ENCODE measurements at regions not wholly inside any gene's neighbourhood (a gene's known extent, or its start where the extent isn't known, plus 50 kb on each side); places are given as distances from the start of the nearest gene placed in this dataset.

GRCh38 chr18:57854726-57855125 lies 51.6 kb upstream of the ATP8B1 start:
- POLR2A ChIA-PET, result interaction anchor here (1.2 to 1.6 kb wide), 2 partner anchors 8 to 12 kb away, joined by 3 read pairs; no protein-coding TSS in a partner anchor
- Histone ChIP-seq H3K27ac (ENCODE audit: low read depth, low read length) (no peak overlapping the region), H4K20me1 (ENCODE audit: insufficient read depth) (no peaks in the 10 kb centered on the region), H2AFZ (ENCODE audit: low read depth, low read length, poor library complexity, severe bottlenecking) (no peak overlapping the region), H3K9me2 (ENCODE audit: insufficient read depth) (no peaks in the 10 kb centered on the region; the same call in 1 of the 2 replicates), H3K9me3 (ENCODE audit: control insufficient read depth in 1 of 2, insufficient read depth in 1 of 2, low read depth in 1 of 2, low read length in 2 of 2) (no peaks in the 10 kb centered on the region), H3K4me2 (ENCODE audit: low read length) (no peak overlapping the region), H3K27me3 (ENCODE audit: insufficient read depth, low read length) (no peaks in the 10 kb centered on the region), H3K9ac (ENCODE audit: low read length) (no peak overlapping the region), H3K79me2 (ENCODE audit: insufficient read depth, low read length) (no peaks in the 10 kb centered on the region), H3K4me1 (ENCODE audit: control insufficient read depth in 1 of 2, insufficient read depth in 2 of 2, low read length in 2 of 2) (no peaks in the 10 kb centered on the region), H3K4me3 (replicated peaks in 1 of 2; ENCODE audit: low read depth in 1 of 2, low read length in 2 of 2) (no peak overlapping the region), H3K36me3 (ENCODE audit: control insufficient read depth in 1 of 2, insufficient read depth in 2 of 2, low read length in 2 of 2) (no peaks in the 10 kb centered on the region)
- ATAC-seq (no peak), DNase-seq (ENCODE audit: low read depth, low spot score) (no peak)
- intact Hi-C loops (cut with micrococcal nuclease), result loop anchor here (10.0 kb wide), 1 partner anchor 210 kb away; no protein-coding TSS in a partner anchor
- RAD21 ChIA-PET (ENCODE audit: low non-redundant PET in 1 of 2, low total read pairs in 2 of 2, uncharacterized antibody in 2 of 2, unreplicated experiment in 2 of 2), result no interaction called here
- no TSS peak for BruUV-seq (replicated peaks)
- CTCF ChIA-PET, result interaction anchor here (2.0 kb wide), 1 partner anchor 9 kb away, joined by 6 read pairs; no protein-coding TSS in a partner anchor
- TF ChIP-seq POLR2AphosphoS5 (IDR thresholded peaks at IDR 0.05; ENCODE audit: low read depth, low read length) (no peak), CBX3 (IDR thresholded peaks at IDR 0.05; ENCODE audit: low read depth) (no peak), CTCF (IDR thresholded peaks at IDR 0.05 in 2 of 3, conservative IDR thresholded peaks at IDR 0.05 in 1 of 3; ENCODE audit: borderline replicate concordance in 1 of 3, insufficient read depth in 1 of 3, low read depth in 2 of 3, low read length in 2 of 3) (no peak), POLR2A (IDR thresholded peaks at IDR 0.05; ENCODE audit: borderline replicate concordance, extremely low read depth, insufficient read depth, insufficient read length) (no peak), ELF1 (IDR thresholded peaks at IDR 0.05; ENCODE audit: borderline replicate concordance, low read depth) (no peak), CEBPB (IDR thresholded peaks at IDR 0.05; ENCODE audit: low read depth) (no peak)
- TF ChIP-seq, protein P1, sequence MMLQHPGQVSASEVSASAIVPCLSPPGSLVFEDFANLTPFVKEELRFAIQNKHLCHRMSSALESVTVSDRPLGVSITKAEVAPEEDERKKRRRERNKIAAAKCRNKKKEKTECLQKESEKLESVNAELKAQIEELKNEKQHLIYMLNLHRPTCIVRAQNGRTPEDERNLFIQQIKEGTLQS (IDR thresholded peaks at IDR 0.05), result no peak
- TF ChIP-seq, protein P2, sequence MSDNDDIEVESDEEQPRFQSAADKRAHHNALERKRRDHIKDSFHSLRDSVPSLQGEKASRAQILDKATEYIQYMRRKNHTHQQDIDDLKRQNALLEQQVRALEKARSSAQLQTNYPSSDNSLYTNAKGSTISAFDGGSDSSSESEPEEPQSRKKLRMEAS (IDR thresholded peaks at IDR 0.05), result no peak
